Right lobe of liver (tissue), 4 donors: ENCODE measurements at regions not wholly inside any gene's neighbourhood (a gene's known extent, or its start where the extent isn't known, plus 50 kb on each side); places are given as distances from the start of the nearest gene placed in this dataset.

Source experiments
- POLR2A ChIP-seq: fragments of 450-650 bp; IDR thresholded peaks from one replicate; pipeline ENCODE4 v1.6.1; 2017; ENCODE audit warnings: antibody characterized with exemption, mild to moderate bottlenecking
- TF ChIP-seq, protein P1 (sequence below), 4 donors: fragments of 200-600 bp in 3 of 4; fragments of 450-650 bp in 1 of 4; IDR thresholded peaks; one replicate each; pipeline versions ENCODE4 v1.5.1 to v1.8.0; 2016 to 2022; ENCODE audit warnings: antibody characterized with exemption in 4 of 4, mild to moderate bottlenecking in 2 of 4
- donor health status: DM: no; HTN: no; CAD: no.
- donor health status: DM: no; HTN: no; CAD: no.
- donor health status: DM: no; HTN: yes; CAD: no.

DNA sequence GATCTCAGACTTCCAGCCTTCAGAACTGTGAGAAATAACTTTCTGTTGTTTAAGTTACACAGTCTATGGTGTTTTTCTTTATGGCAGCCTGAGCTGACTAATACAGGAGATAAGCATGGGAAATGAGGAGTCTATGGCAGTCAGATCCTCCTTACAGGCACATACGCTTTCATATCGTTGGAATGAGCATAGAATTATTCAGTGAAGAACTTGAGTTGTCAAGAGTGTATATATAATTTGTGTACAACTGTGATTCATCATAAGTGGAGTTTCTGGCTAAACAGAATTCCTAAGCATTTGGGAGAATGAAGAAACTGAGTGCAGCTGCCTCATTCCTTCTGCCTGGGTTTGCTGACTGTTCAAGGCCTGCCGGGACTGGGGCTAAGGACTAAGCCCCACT, 516.7 kb downstream of the ADRA2A start:
- TF ChIP-seq POLR2A, result no peak
- TF ChIP-seq, protein P1, sequence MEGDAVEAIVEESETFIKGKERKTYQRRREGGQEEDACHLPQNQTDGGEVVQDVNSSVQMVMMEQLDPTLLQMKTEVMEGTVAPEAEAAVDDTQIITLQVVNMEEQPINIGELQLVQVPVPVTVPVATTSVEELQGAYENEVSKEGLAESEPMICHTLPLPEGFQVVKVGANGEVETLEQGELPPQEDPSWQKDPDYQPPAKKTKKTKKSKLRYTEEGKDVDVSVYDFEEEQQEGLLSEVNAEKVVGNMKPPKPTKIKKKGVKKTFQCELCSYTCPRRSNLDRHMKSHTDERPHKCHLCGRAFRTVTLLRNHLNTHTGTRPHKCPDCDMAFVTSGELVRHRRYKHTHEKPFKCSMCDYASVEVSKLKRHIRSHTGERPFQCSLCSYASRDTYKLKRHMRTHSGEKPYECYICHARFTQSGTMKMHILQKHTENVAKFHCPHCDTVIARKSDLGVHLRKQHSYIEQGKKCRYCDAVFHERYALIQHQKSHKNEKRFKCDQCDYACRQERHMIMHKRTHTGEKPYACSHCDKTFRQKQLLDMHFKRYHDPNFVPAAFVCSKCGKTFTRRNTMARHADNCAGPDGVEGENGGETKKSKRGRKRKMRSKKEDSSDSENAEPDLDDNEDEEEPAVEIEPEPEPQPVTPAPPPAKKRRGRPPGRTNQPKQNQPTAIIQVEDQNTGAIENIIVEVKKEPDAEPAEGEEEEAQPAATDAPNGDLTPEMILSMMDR (IDR thresholded peaks at IDR 0.05), result no peak
